ENCODE measurements at regions not wholly inside any gene's neighbourhood (a gene's known extent, or its start where the extent isn't known, plus 50 kb on each side); places are given as distances from the start of the nearest gene placed in this dataset.

- intact Hi-C loops (cut with micrococcal nuclease; ENCODE audit: unreplicated experiment), result no loop called here
- Histone ChIP-seq H3K9ac (ENCODE audit: insufficient read depth, low read depth, low read length) (no peak overlapping the region), H4K20me1 (ENCODE audit: insufficient read depth, low read length) (no peaks in the 10 kb centered on the region), H3K4me3 (replicated peaks in 1 of 3; ENCODE audit: insufficient read depth in 1 of 3, low read depth in 2 of 3, low read length in 3 of 3) (no peak overlapping the region), H3K79me2 (ENCODE audit: insufficient read depth, low read length) (no peaks in the 10 kb centered on the region), H2AFZ (ENCODE audit: low read length) (no peak overlapping the region), H3K27ac (ENCODE audit: extremely low read length, insufficient read depth, low read length) (no peak overlapping the region), H3K9me3 (ENCODE audit: low read length) (peaks cover 58% of the 10 kb centered on the region), H3K4me1 (ENCODE audit: insufficient read depth, low read length) (no peaks in the 10 kb centered on the region), H3K36me3 (replicated peaks in 1 of 2; ENCODE audit: control insufficient read depth in 1 of 2, insufficient read depth in 2 of 2, low read length in 2 of 2) (no peaks in the 10 kb centered on the region), H3K27me3 (ENCODE audit: control insufficient read depth in 1 of 2, insufficient read depth in 2 of 2, low read length in 2 of 2) (no peaks in the 10 kb centered on the region), H3K4me2 (ENCODE audit: low read depth, low read length) (no peak overlapping the region)
- BruUV-seq (replicated peaks), result no TSS peak
- ATAC-seq, result no peak
- in situ Hi-C loops (cut with HindIII; ENCODE audit: extremely low pct_ligation_motif_present, low pct_unique_long_range_greater_than_20kb), result loop anchor here (10.0 kb wide), 1 partner anchor 1316 kb away; the partner anchor contains the start of gene PCDH17
- CTCF ChIA-PET (ENCODE audit: low intra/inter-chr PET ratio, low total read pairs), result no interaction called here
- TF ChIP-seq ZKSCAN8 (CRISPR knock-in tag; IDR thresholded peaks at IDR 0.05; ENCODE audit: borderline replicate concordance), result no peak
- TF ChIP-seq SETDB1 (CRISPR knock-in tag; IDR thresholded peaks at IDR 0.05; ENCODE audit: borderline replicate concordance), result no peak
- TF ChIP-seq ZNF749 (CRISPR knock-in tag; IDR thresholded peaks at IDR 0.05; ENCODE audit: borderline replicate concordance), result no peak
- TF ChIP-seq ZNF24 (IDR thresholded peaks at IDR 0.05), result no peak
- TF ChIP-seq FOXK1 (CRISPR knock-in tag; IDR thresholded peaks at IDR 0.05; ENCODE audit: borderline replicate concordance, low read depth), result no peak
- TF ChIP-seq SKIL (CRISPR knock-in tag; IDR thresholded peaks at IDR 0.05; ENCODE audit: borderline replicate concordance), result no peak
- no peak for TF ChIP-seq ZNF577 (CRISPR knock-in tag; IDR thresholded peaks at IDR 0.05; ENCODE audit: borderline replicate concordance, low read depth)
- TF ChIP-seq ZIK1 (CRISPR knock-in tag; IDR thresholded peaks at IDR 0.05; ENCODE audit: borderline replicate concordance, low read depth), result no peak
- TF ChIP-seq ZNF30 (CRISPR knock-in tag; IDR thresholded peaks at IDR 0.05), result no peak
- TF ChIP-seq ATF2 (CRISPR knock-in tag; IDR thresholded peaks at IDR 0.05), result no peak
- no peak for TF ChIP-seq PLRG1 (conservative IDR thresholded peaks at IDR 0.05)
- no peak for TF ChIP-seq KLF9 (CRISPR knock-in tag; IDR thresholded peaks at IDR 0.05; ENCODE audit: low read depth)
- TF ChIP-seq TOPORS (CRISPR knock-in tag; IDR thresholded peaks at IDR 0.05), result no peak
- no peak for TF ChIP-seq ZNF547 (CRISPR knock-in tag; IDR thresholded peaks at IDR 0.05)
- POLR2A ChIA-PET, result no interaction called here
- no peak for DNase-seq (ENCODE audit: low spot score)
- no peak for FAIRE-seq
Observed at GRCh38 chr13:58950911-58951310, 1212.8 kb downstream of the DIAPH3 start.

Data from HepG2 (cell line).